ENCODE measurements at regions not wholly inside any gene's neighbourhood (a gene's known extent, or its start where the extent isn't known, plus 50 kb on each side); places are given as distances from the start of the nearest gene placed in this dataset.
A peak's percentile ranks its signal among the peaks of the same experiment; 100 is the strongest.

- 56% methylated on average over 23 of the region's 24 CpGs for WGBS (ENCODE audit: insufficient coverage)
- Histone ChIP-seq H3K36me3 (ENCODE audit: control insufficient read depth, insufficient read depth, low read length) (no peaks in the 10 kb centered on the region), H3K27me3 (ENCODE audit: control insufficient read depth, insufficient read depth, low read length) (peaks cover 2% of the 10 kb centered on the region), H3K27ac (ENCODE audit: low read depth, low read length) (no peak overlapping the region), H3K4me1 (ENCODE audit: control insufficient read depth, insufficient read depth, low read length) (peaks cover 36% of the 10 kb centered on the region), H3K9me3 (ENCODE audit: control insufficient read depth, insufficient read depth, low read length) (no peaks in the 10 kb centered on the region), H3K4me3 (ENCODE audit: low read depth, low read length) (no peak overlapping the region)
- DNase-seq (ENCODE audit: low read depth in 4 of 6, low spot score in 6 of 6) = peak in 1 of 6 donors; percentile 58
Observed at GRCh38 chr22:44409211-44409973, 88.6 kb downstream of the RTL6 start.

DNA sequence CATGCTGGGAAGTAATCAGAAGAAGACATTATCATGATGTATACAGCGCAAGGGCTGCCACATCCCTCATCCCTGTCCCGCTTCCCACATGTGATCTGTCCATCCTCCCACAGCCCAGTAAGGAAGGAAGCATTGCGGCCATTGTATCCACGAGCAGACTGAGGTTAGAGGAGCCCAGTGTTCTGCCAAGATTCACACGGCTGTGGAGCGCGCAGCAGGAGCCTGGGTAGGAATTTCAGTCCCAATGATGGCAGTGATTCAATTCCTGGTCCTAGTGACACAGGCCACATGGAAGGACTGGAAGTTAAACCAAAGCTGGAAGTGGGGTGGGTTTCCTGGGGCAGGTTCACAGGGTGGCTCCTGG, 89.2 kb downstream of the RTL6 start:
- peaks cover 36% of the 10 kb centered on the region for H3K4me1 ChIP-seq (ENCODE audit: control insufficient read depth, insufficient read depth, low read length)
- H3K27ac ChIP-seq (ENCODE audit: low read depth, low read length) = no peak overlapping the region
- DNase-seq (ENCODE audit: low read depth in 4 of 6, low spot score in 6 of 6) = no peak
- H3K27me3 ChIP-seq (ENCODE audit: control insufficient read depth, insufficient read depth, low read length) = peaks cover 2% of the 10 kb centered on the region
- no peaks in the 10 kb centered on the region for H3K9me3 ChIP-seq (ENCODE audit: control insufficient read depth, insufficient read depth, low read length)
- no peaks in the 10 kb centered on the region for H3K36me3 ChIP-seq (ENCODE audit: control insufficient read depth, insufficient read depth, low read length)
- WGBS (ENCODE audit: insufficient coverage) = 85% methylated on average over 7 of the region's 7 CpGs
- no peak overlapping the region for H3K4me3 ChIP-seq (ENCODE audit: low read depth, low read length)

DNA sequence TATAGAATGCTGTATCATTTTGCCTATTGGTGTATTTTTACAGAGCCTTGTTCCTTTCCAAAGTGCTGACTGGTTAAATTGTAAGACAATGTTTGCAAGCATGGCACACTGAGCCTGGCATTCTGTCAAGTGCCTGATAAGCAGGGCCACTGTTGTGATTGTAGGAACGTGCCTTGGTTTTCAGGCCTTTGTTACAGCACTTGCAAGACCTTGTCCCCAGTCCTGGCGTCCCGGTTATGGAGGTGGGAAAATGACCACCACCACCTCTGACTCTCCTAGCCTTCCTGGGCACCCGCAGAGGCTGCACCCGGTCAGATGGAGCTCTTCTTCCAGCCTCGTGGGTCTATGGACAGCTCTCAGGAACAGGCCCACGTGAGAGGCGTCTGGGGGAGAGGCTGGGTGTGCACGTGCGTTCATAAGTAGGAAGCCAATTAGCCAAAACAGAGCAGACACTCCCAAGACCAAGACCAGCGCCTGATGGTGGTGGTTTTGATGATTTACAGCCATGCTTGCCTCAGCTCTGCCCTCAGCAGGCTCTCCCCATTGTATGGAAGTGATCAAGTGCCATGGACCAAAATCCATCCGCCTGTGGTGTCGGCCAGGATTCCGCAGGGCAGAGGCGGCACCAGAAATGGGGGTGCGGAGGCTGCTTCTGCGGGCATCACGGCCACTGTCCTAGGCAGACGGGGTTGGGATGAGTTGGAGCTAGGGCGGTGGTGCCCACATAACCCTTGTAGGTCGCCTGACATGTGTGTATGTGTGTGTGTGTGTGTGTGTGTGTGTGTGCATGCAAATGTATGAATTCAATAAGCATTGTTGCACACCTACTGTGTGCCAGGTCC, 89.8 kb downstream of the RTL6 start:
- H3K4me1 ChIP-seq (ENCODE audit: control insufficient read depth, insufficient read depth, low read length) = peaks cover 36% of the 10 kb centered on the region
- H3K27me3 ChIP-seq (ENCODE audit: control insufficient read depth, insufficient read depth, low read length) = peaks cover 2% of the 10 kb centered on the region
- H3K4me3 ChIP-seq (ENCODE audit: low read depth, low read length) = no peak overlapping the region
- DNase-seq (ENCODE audit: low read depth in 4 of 6, low spot score in 6 of 6) = no peak
- WGBS (ENCODE audit: insufficient coverage) = 93% methylated on average over 13 of the region's 21 CpGs
- H3K36me3 ChIP-seq (ENCODE audit: control insufficient read depth, insufficient read depth, low read length) = no peaks in the 10 kb centered on the region
- no peaks in the 10 kb centered on the region for H3K9me3 ChIP-seq (ENCODE audit: control insufficient read depth, insufficient read depth, low read length)
- no peak overlapping the region for H3K27ac ChIP-seq (ENCODE audit: low read depth, low read length)

GRCh38 chr22:44407171-44407986, 90.7 kb downstream of the RTL6 start:
- 86% methylated on average over 19 of the region's 23 CpGs for WGBS (ENCODE audit: insufficient coverage)
- H3K4me1 ChIP-seq (ENCODE audit: control insufficient read depth, insufficient read depth, low read length) = peaks cover 36% of the 10 kb centered on the region
- DNase-seq (ENCODE audit: low read depth in 4 of 6, low spot score in 6 of 6) = no peak
- no peaks in the 10 kb centered on the region for H3K9me3 ChIP-seq (ENCODE audit: control insufficient read depth, insufficient read depth, low read length)
- H3K27ac ChIP-seq (ENCODE audit: low read depth, low read length) = no peak overlapping the region
- H3K36me3 ChIP-seq (ENCODE audit: control insufficient read depth, insufficient read depth, low read length) = no peaks in the 10 kb centered on the region
- no peak overlapping the region for H3K4me3 ChIP-seq (ENCODE audit: low read depth, low read length)
- H3K27me3 ChIP-seq (ENCODE audit: control insufficient read depth, insufficient read depth, low read length) = peaks cover 2% of the 10 kb centered on the region

GRCh38 chr22:44406341-44407170, 91.5 kb downstream of the RTL6 start:
- no peaks in the 10 kb centered on the region for H3K36me3 ChIP-seq (ENCODE audit: control insufficient read depth, insufficient read depth, low read length)

GRCh38 chr22:44405661-44406060, 92.4 kb downstream of the RTL6 start:
- Histone ChIP-seq H3K9me3 (ENCODE audit: control insufficient read depth, insufficient read depth, low read length) (no peaks in the 10 kb centered on the region), H3K27me3 (ENCODE audit: control insufficient read depth, insufficient read depth, low read length) (no peaks in the 10 kb centered on the region), H3K4me3 (ENCODE audit: low read depth, low read length) (no peak overlapping the region), H3K36me3 (ENCODE audit: control insufficient read depth, insufficient read depth, low read length) (no peaks in the 10 kb centered on the region), H3K4me1 (ENCODE audit: control insufficient read depth, insufficient read depth, low read length) (peaks cover 30% of the 10 kb centered on the region), H3K27ac (ENCODE audit: low read depth, low read length) (no peak overlapping the region)
- WGBS (ENCODE audit: insufficient coverage) = 100% methylated on average over 2 of the region's 2 CpGs
- DNase-seq (ENCODE audit: low read depth in 4 of 6, low spot score in 6 of 6) = no peak

More at GRCh38 chr22:44406341-44407170, 91.5 kb downstream of the RTL6 start:
- no peaks in the 10 kb centered on the region for H3K9me3 ChIP-seq (ENCODE audit: control insufficient read depth, insufficient read depth, low read length)
- no peaks in the 10 kb centered on the region for H3K27me3 ChIP-seq (ENCODE audit: control insufficient read depth, insufficient read depth, low read length)
- no peak overlapping the region for H3K27ac ChIP-seq (ENCODE audit: low read depth, low read length)
- DNase-seq (ENCODE audit: low read depth in 4 of 6, low spot score in 6 of 6) = peak in 1 of 6 donors; percentile 35
- no peak overlapping the region for H3K4me3 ChIP-seq (ENCODE audit: low read depth, low read length)
- H3K4me1 ChIP-seq (ENCODE audit: control insufficient read depth, insufficient read depth, low read length) = peaks cover 32% of the 10 kb centered on the region
- 55% methylated on average over 9 of the region's 13 CpGs for WGBS (ENCODE audit: insufficient coverage)

GRCh38 chr22:44404341-44405020, 91.7 kb upstream of the SHISAL1 start:
- Histone ChIP-seq H3K4me1 (ENCODE audit: control insufficient read depth, insufficient read depth, low read length) (peaks cover 18% of the 10 kb centered on the region), H3K9me3 (ENCODE audit: control insufficient read depth, insufficient read depth, low read length) (no peaks in the 10 kb centered on the region), H3K27ac (ENCODE audit: low read depth, low read length) (no peak overlapping the region), H3K4me3 (ENCODE audit: low read depth, low read length) (no peak overlapping the region), H3K36me3 (ENCODE audit: control insufficient read depth, insufficient read depth, low read length) (no peaks in the 10 kb centered on the region), H3K27me3 (ENCODE audit: control insufficient read depth, insufficient read depth, low read length) (no peaks in the 10 kb centered on the region)
- no peak for DNase-seq (ENCODE audit: low read depth in 4 of 6, low spot score in 6 of 6)
- 83% methylated on average over 12 of the region's 16 CpGs for WGBS (ENCODE audit: insufficient coverage)

DNA sequence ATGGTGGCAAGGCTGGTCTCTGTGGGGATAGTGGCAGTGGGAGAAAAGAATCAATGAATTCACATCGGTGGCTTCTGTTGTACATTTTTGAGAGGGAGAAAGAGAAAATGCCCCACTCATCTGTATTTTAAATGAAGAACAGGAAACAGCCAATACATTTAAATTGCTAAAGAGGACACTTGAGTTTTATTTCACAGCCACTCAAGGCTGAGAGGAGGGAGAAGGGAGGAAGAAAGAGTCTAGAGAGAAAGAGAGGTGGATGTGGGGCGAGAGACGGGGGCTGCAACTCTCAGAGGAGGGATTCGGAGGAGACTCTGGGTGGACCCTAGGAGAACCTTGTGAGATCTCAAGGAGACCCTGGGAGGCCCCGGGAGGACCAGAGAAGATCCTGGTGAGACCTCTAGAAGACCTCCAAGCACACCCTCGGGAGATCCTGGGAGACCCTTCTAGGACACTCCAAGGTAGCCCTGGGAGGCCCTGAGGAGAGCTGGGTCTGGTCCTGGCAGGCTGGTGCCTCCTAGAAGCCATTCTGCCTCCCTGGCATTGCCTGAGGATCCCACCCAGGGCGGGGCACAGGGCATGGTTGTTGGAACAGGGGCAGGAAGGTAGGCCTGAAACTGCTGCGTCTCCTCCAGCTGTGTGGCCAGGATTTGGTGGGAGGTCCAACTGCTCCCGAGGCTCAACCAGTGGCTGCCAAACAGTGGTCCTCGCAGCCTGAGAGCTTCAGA, 91.0 kb upstream of the SHISAL1 start:
- H3K9me3 ChIP-seq (ENCODE audit: control insufficient read depth, insufficient read depth, low read length) = no peaks in the 10 kb centered on the region
- no peak overlapping the region for H3K27ac ChIP-seq (ENCODE audit: low read depth, low read length)
- DNase-seq (ENCODE audit: low read depth in 4 of 6, low spot score in 6 of 6) = no peak
- no peak overlapping the region for H3K4me3 ChIP-seq (ENCODE audit: low read depth, low read length)
- WGBS (ENCODE audit: insufficient coverage) = 88% methylated on average over 9 of the region's 10 CpGs
- no peaks in the 10 kb centered on the region for H3K36me3 ChIP-seq (ENCODE audit: control insufficient read depth, insufficient read depth, low read length)
- peaks cover 15% of the 10 kb centered on the region for H3K4me1 ChIP-seq (ENCODE audit: control insufficient read depth, insufficient read depth, low read length)
- H3K27me3 ChIP-seq (ENCODE audit: control insufficient read depth, insufficient read depth, low read length) = no peaks in the 10 kb centered on the region
